Hindlimb muscle (tissue), 1 donor: ENCODE measurements at regions not wholly inside any gene's neighbourhood (a gene's known extent, or its start where the extent isn't known, plus 50 kb on each side); places are given as distances from the start of the nearest gene placed in this dataset.
"Not testable (repeated sequence)": the region's sequence is repeated elsewhere in the genome, so short reads cannot be mapped to it uniquely, and the experiment has no call there.

Experiments
- DNase-seq: peaks from one replicate; pipeline ENCODE4 v3.0.0-alpha.2; 2013

- DNase-seq, result no peak
Observed at GRCh38 chr6:122198922-122199321, 200.5 kb upstream of the HSF2 start.

- DNase-seq, result no peak
Observed at GRCh38 chr6:122200440-122200839, 199.0 kb upstream of the HSF2 start.

- DNase-seq, result no peak
Observed at GRCh38 chr6:122202576-122203137, 196.8 kb upstream of the HSF2 start.

GRCh38 chr6:122207061-122207460, 192.4 kb upstream of the HSF2 start:
- DNase-seq, result no peak

- DNase-seq, result no peak
Observed at GRCh38 chr6:122207794-122208193, 191.7 kb upstream of the HSF2 start.

- no peak for DNase-seq
Observed at GRCh38 chr6:122214605-122215318, 184.7 kb upstream of the HSF2 start.

GRCh38 chr6:122220254-122220653, 179.2 kb upstream of the HSF2 start:
- DNase-seq, result no peak

- no peak for DNase-seq
Observed at GRCh38 chr6:122222761-122223160, 176.7 kb upstream of the HSF2 start.

GRCh38 chr6:122223251-122223650, 176.2 kb upstream of the HSF2 start:
- DNase-seq, result no peak

- no peak for DNase-seq
Observed at GRCh38 chr6:122238861-122239260, 160.6 kb upstream of the HSF2 start.

- DNase-seq, result no peak
Observed at GRCh38 chr6:122246906-122247658, 152.4 kb upstream of the HSF2 start.

GRCh38 chr6:122248001-122248669, 151.3 kb upstream of the HSF2 start:
- DNase-seq, result no peak

GRCh38 chr6:122248844-122249243, 150.6 kb upstream of the HSF2 start:
- DNase-seq, result no peak

- DNase-seq, result no peak
Observed at GRCh38 chr6:122258839-122259238, 140.6 kb upstream of the HSF2 start.

GRCh38 chr6:122264557-122264956, 134.9 kb upstream of the HSF2 start:
- DNase-seq, result no peak

GRCh38 chr6:122265755-122266154, 133.7 kb upstream of the HSF2 start:
- no peak for DNase-seq

- no peak for DNase-seq
Observed at GRCh38 chr6:122268394-122268793, 131.1 kb upstream of the HSF2 start.

- no peak for DNase-seq
Observed at GRCh38 chr6:122276637-122277036, 122.8 kb upstream of the HSF2 start.

GRCh38 chr6:122280105-122281021, 119.1 kb upstream of the HSF2 start:
- not testable (repeated sequence) for DNase-seq

- DNase-seq, result no peak
Observed at GRCh38 chr6:122283884-122284283, 115.6 kb upstream of the HSF2 start.

- DNase-seq, result no peak
Observed at GRCh38 chr6:122284848-122285247, 114.6 kb upstream of the HSF2 start.

GRCh38 chr6:122285292-122285913, 114.0 kb upstream of the HSF2 start:
- no peak for DNase-seq
